Fibroblast of villous mesenchyme (primary cell): ENCODE measurements at regions not wholly inside any gene's neighbourhood (a gene's known extent, or its start where the extent isn't known, plus 50 kb on each side); places are given as distances from the start of the nearest gene placed in this dataset.

Source experiments
- DNase-seq: peaks from one replicate; pipeline ENCODE4 v3.0.0-alpha.2; 2010; ENCODE audit warnings: low read depth
- H3K4me3 ChIP-seq: 2 replicates; pipeline ENCODE4 v1.5.1; 2011; ENCODE audit warnings: low read depth, mild to moderate bottlenecking, low read length
- TF ChIP-seq, protein P1 (sequence below): IDR thresholded peaks from 2 replicates; pipeline ENCODE4 v1.5.1; 2012; ENCODE audit warnings: low read depth, mild to moderate bottlenecking, low read length; ENCODE audit not compliant: insufficient read depth

DNA sequence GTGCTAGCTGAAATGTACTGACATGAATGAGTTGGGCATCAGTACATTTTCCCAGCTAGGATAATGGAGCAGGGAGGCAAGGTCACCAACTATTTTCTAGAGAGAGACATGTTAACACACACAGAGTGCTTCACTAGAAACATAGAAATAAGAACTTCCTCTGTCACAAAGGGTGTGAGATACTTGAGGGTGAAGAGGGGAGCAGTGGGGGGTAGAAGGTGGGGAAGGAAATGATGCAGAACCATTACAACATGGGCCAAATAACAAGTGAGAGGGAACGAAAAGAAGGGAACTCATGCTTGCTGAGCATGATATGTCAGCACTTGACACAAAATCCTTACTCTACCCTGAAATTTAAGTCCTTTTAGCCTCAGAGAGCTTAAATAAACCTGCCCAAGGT lies 87.8 kb upstream of the RFC3 start:
- no peak overlapping the region for H3K4me3 ChIP-seq
- TF ChIP-seq, protein P1, sequence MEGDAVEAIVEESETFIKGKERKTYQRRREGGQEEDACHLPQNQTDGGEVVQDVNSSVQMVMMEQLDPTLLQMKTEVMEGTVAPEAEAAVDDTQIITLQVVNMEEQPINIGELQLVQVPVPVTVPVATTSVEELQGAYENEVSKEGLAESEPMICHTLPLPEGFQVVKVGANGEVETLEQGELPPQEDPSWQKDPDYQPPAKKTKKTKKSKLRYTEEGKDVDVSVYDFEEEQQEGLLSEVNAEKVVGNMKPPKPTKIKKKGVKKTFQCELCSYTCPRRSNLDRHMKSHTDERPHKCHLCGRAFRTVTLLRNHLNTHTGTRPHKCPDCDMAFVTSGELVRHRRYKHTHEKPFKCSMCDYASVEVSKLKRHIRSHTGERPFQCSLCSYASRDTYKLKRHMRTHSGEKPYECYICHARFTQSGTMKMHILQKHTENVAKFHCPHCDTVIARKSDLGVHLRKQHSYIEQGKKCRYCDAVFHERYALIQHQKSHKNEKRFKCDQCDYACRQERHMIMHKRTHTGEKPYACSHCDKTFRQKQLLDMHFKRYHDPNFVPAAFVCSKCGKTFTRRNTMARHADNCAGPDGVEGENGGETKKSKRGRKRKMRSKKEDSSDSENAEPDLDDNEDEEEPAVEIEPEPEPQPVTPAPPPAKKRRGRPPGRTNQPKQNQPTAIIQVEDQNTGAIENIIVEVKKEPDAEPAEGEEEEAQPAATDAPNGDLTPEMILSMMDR: no peak
- no peak for DNase-seq

DNA sequence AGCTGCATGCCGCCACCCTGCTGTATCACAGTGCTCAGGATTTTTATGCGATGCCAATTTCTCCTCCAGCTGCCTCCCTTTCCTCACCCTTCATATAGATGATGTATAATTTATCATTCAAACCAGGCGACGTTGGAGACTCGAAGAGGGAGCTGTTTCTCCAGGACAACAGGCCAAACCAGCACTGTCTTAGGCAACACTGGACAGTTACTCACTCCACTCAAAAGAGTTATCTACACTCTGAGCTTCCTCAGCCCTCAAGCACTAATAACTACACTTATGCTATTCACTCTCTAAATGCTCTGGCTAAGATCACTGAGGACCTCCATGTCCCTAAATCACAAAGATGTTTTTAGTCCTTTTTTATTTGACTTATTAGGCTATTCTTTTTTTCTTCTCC lies 87.3 kb upstream of the RFC3 start:
- TF ChIP-seq, protein P1: no peak
- H3K4me3 ChIP-seq: no peak overlapping the region
- no peak for DNase-seq

DNA sequence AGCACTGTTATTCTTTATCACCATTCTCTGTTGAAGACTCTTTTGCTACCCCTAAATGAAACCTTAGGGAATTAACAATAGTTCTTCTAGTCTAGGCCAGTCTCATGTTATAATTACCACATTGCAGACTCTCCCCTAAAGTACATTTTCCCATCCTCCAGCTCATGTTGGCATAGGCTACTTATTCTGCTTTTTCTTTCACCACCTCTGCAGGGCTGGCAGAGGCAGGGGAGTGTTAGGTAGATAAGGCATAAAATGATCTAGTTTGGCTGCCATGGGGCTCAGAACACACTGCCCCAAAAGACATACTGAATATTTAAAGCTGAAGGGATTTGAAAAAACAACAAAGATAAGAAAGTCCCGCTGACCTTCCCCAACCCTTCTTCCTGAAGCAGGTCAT lies 82.7 kb upstream of the RFC3 start:
- TF ChIP-seq, protein P1: no peak
- H3K4me3 ChIP-seq: no peak overlapping the region
- DNase-seq: no peak

DNA sequence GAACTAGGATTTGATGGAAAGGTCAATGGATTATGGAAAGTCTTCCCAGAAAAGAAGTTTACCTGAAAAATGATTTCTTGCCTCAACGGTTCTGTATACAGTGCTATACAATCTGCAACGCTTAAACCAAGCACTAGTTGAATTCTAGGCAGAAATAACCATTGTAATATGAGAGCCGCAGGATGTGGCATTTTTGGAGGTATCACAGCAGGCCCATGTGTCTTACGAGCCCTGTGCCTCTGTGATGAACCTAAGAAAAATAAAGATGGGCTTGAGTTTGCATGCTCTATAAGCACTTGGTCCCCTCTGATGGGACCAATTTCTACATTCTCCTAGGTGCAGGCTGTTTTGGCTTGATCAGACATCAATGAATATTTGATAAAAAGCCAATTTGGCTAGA lies 78.7 kb upstream of the RFC3 start:
- TF ChIP-seq, protein P1: no peak
- DNase-seq: no peak
- H3K4me3 ChIP-seq: no peak overlapping the region

DNA sequence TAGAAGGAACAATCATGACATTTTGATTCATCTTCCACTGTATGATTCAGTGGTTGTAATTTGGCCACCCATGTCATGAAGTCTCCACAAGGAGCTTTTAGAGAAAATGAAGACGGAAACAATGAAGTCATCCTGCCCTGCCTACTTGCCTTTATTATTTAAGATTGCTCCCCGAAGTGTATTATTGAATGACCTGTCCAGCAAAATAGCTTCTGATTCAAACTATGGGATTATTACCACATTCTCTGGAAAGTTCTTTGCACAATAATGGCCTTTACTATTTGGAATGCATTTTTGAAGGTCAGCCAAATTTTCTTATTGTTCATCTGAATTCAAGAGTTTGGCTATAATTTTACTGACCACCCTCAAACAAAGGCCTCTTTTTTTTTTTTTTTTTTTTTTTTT lies 77.8 kb upstream of the RFC3 start:
- H3K4me3 ChIP-seq: no peak overlapping the region
- peak; percentile 13 for DNase-seq
- TF ChIP-seq, protein P1: no peak

DNA sequence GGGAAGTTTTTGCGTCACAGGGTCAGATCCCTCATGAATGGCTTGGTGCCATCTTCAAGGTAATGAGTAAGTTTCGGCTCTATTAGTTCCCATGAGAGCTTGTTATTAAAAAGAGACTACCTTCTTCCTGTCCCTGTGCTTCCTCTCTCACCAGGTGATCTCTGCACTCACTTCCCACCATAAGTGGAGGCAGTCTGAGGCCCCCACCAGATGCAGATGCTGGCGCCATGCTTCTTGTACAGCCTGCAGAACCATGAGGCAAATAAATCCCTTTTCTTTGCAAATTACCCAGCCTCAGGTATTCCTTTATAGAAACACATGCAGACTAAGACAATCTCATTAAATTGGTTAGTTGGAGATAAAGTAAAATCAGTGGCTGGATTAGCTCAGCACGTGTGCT lies 75.6 kb upstream of the RFC3 start:
- DNase-seq: no peak
- TF ChIP-seq, protein P1: no peak
- H3K4me3 ChIP-seq: no peak overlapping the region
